Activated naive CD4-positive, alpha-beta T cell treated with anti-CD3 and anti-CD28 coated beads, Interleukin-2, amount 50 U/mL, for 24 hours (primary cell): ENCODE measurements at regions not wholly inside any gene's neighbourhood (a gene's known extent, or its start where the extent isn't known, plus 50 kb on each side); places are given as distances from the start of the nearest gene placed in this dataset.
"Not testable (repeated sequence)": the region's sequence is repeated elsewhere in the genome, so short reads cannot be mapped to it uniquely, and the experiment has no call there.

ENCODE experiments used
- H3K27ac Mint-ChIP-seq: one replicate; pipeline ENCODE4 v1.8.0; 2021; ENCODE audit warnings: mild to moderate bottlenecking, mixed read lengths
- H3K27me3 Mint-ChIP-seq: one replicate; pipeline ENCODE4 v1.8.0; 2021; ENCODE audit warnings: mixed read lengths
- H3K36me3 Mint-ChIP-seq: one replicate; pipeline ENCODE4 v1.8.0; 2021; ENCODE audit warnings: mixed read lengths
- H3K4me1 Mint-ChIP-seq: one replicate; pipeline ENCODE4 v1.8.0; 2021; ENCODE audit warnings: mixed read lengths
- H3K4me3 Mint-ChIP-seq: one replicate; pipeline ENCODE4 v1.8.0; 2021; ENCODE audit warnings: mild to moderate bottlenecking, mixed read lengths
- H3K9me3 Mint-ChIP-seq: one replicate; pipeline ENCODE4 v1.8.0; 2021; ENCODE audit warnings: mixed read lengths

- no peaks in the 10 kb centered on the region for H3K9me3 Mint-ChIP-seq
- H3K27ac Mint-ChIP-seq = no peak overlapping the region
- H3K27me3 Mint-ChIP-seq = peaks cover 1% of the 10 kb centered on the region
Measured at GRCh38 chr3:66816090-66816761, 181.9 kb upstream of the KBTBD8 start.

GRCh38 chr3:66817951-66818557, 180.1 kb upstream of the KBTBD8 start:
- no peaks in the 10 kb centered on the region for H3K9me3 Mint-ChIP-seq
- H3K27me3 Mint-ChIP-seq = peaks cover 1% of the 10 kb centered on the region
- H3K27ac Mint-ChIP-seq = no peak overlapping the region
- no peaks in the 10 kb centered on the region for H3K36me3 Mint-ChIP-seq
- no peaks in the 10 kb centered on the region for H3K4me1 Mint-ChIP-seq
- H3K4me3 Mint-ChIP-seq = no peak overlapping the region

More at GRCh38 chr3:66816090-66816761, 181.9 kb upstream of the KBTBD8 start:
- H3K4me3 Mint-ChIP-seq = no peak overlapping the region
- H3K4me1 Mint-ChIP-seq = no peaks in the 10 kb centered on the region
- H3K36me3 Mint-ChIP-seq = no peaks in the 10 kb centered on the region

DNA sequence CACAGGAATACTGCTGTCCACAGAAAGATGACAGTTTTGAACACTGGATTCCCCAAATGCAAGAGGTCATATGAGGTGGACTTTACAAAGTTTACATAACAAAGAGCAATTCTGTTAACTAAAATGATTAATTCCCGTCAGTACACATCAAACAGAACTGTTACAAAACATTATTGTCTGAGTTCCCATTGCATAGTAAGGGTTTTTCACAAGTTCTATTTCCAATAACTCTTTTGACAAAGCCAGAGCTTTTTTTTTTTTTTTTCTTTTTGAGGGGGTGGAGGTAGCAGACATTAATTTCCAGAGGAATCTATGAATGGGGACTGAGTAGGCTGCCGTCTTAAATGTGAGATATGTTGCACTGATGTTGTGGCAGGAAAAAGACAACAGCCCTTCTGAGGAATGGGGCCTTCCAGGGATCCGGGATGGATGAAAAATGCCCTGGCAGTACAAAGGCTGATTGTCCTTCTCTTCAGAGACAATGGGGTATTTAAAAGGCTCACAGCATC, 178.1 kb upstream of the KBTBD8 start:
- no peaks in the 10 kb centered on the region for H3K36me3 Mint-ChIP-seq
- no peaks in the 10 kb centered on the region for H3K9me3 Mint-ChIP-seq
- H3K4me1 Mint-ChIP-seq = no peaks in the 10 kb centered on the region
- no peak overlapping the region for H3K27ac Mint-ChIP-seq
- peaks cover 1% of the 10 kb centered on the region for H3K27me3 Mint-ChIP-seq
- no peak overlapping the region for H3K4me3 Mint-ChIP-seq

GRCh38 chr3:66822186-66823008, 175.7 kb upstream of the KBTBD8 start:
- Mint-ChIP-seq H3K9me3 (no peaks in the 10 kb centered on the region), H3K4me1 (no peaks in the 10 kb centered on the region), H3K27me3 (peaks cover 1% of the 10 kb centered on the region), H3K27ac (no peak overlapping the region), H3K4me3 (no peak overlapping the region), H3K36me3 (no peaks in the 10 kb centered on the region)

- H3K27ac Mint-ChIP-seq = no peak overlapping the region
- peaks cover 1% of the 10 kb centered on the region for H3K27me3 Mint-ChIP-seq
- no peaks in the 10 kb centered on the region for H3K4me1 Mint-ChIP-seq
- no peaks in the 10 kb centered on the region for H3K9me3 Mint-ChIP-seq
- no peaks in the 10 kb centered on the region for H3K36me3 Mint-ChIP-seq
- H3K4me3 Mint-ChIP-seq = no peak overlapping the region
Measured at GRCh38 chr3:66823009-66823397, 175.1 kb upstream of the KBTBD8 start.

DNA sequence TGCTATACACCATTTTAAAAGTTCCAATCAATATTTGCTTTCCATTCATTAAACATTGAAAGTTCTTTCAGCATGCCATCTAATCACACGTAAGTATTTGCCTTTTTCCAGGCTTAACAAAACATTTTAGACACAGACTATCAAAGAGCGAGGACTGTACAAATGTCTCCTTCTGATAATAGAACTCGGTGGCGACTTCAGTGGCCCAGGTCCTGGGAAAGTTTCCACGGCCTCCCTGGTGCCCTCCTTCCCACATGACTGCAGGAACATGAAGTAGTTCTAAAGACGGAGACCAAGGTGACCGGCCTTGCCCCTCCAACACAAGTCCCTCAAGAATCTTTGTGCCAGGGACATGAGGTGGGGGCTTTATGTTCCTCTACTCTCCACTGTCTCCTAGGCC, 174.6 kb upstream of the KBTBD8 start:
- no peaks in the 10 kb centered on the region for H3K9me3 Mint-ChIP-seq
- no peaks in the 10 kb centered on the region for H3K4me1 Mint-ChIP-seq
- H3K4me3 Mint-ChIP-seq = no peak overlapping the region
- peaks cover 1% of the 10 kb centered on the region for H3K27me3 Mint-ChIP-seq
- no peak overlapping the region for H3K27ac Mint-ChIP-seq
- H3K36me3 Mint-ChIP-seq = no peaks in the 10 kb centered on the region

DNA sequence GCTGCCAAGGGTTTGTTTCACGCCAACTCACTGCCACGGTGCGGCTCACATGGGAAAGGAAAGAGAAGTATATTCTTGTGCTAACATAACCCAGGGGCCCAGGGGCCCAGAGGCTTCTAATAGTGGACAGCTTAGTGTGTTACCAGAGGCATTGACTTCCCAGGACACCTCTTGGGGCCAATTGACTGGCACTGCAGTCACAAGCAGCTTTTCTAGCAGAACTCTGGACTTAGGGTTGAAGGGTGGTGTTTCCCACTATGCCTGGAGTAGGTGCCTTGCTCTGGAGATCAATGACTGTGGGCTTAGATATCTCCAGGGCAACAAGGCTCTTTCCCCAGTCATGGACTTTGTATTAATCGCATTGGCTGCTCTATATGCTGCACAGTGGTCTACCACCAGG, 172.7 kb upstream of the KBTBD8 start:
- Mint-ChIP-seq H3K27me3 (peaks cover 1% of the 10 kb centered on the region), H3K9me3 (no peaks in the 10 kb centered on the region), H3K27ac (no peak overlapping the region), H3K4me1 (no peaks in the 10 kb centered on the region), H3K4me3 (no peak overlapping the region), H3K36me3 (no peaks in the 10 kb centered on the region)

- Mint-ChIP-seq H3K4me1 (no peaks in the 10 kb centered on the region), H3K36me3 (no peaks in the 10 kb centered on the region), H3K27me3 (peaks cover 3% of the 10 kb centered on the region), H3K27ac (no peak overlapping the region), H3K9me3 (no peaks in the 10 kb centered on the region), H3K4me3 (no peak overlapping the region)
Measured at GRCh38 chr3:66827726-66828125, 170.4 kb upstream of the KBTBD8 start.

GRCh38 chr3:66828303-66828702, 169.8 kb upstream of the KBTBD8 start:
- H3K9me3 Mint-ChIP-seq = no peaks in the 10 kb centered on the region
- H3K36me3 Mint-ChIP-seq = no peaks in the 10 kb centered on the region
- H3K4me1 Mint-ChIP-seq = no peaks in the 10 kb centered on the region
- H3K4me3 Mint-ChIP-seq = no peak overlapping the region
- H3K27ac Mint-ChIP-seq = no peak overlapping the region
- H3K27me3 Mint-ChIP-seq = peaks cover 3% of the 10 kb centered on the region

DNA sequence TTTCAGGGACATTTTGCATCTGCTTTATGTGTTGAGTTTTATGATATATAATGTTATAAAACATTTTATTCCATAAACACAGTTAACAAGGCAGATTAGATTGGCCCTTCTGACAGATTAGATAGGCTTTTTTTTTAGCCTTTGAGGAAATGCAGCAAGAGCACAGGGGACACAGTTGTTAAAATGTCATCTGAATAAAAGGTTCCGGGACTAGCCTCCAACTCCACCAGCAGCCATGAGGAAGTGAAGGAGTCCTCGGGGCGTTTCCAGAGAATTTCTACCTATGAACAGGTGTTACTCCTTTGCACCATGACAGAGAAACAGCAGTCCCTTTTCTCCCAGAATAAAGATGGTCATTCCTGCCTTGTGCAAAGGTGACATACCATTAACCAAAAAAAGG, 167.8 kb upstream of the KBTBD8 start:
- Mint-ChIP-seq H3K4me1 (no peaks in the 10 kb centered on the region), H3K27me3 (peaks cover 9% of the 10 kb centered on the region), H3K9me3 (no peaks in the 10 kb centered on the region), H3K27ac (no peak overlapping the region), H3K4me3 (no peak overlapping the region), H3K36me3 (no peaks in the 10 kb centered on the region)

GRCh38 chr3:66831931-66832330, 166.2 kb upstream of the KBTBD8 start:
- no peaks in the 10 kb centered on the region for H3K9me3 Mint-ChIP-seq
- H3K36me3 Mint-ChIP-seq = no peaks in the 10 kb centered on the region
- no peaks in the 10 kb centered on the region for H3K4me1 Mint-ChIP-seq
- H3K4me3 Mint-ChIP-seq = no peak overlapping the region
- peaks cover 9% of the 10 kb centered on the region for H3K27me3 Mint-ChIP-seq
- H3K27ac Mint-ChIP-seq = no peak overlapping the region

DNA sequence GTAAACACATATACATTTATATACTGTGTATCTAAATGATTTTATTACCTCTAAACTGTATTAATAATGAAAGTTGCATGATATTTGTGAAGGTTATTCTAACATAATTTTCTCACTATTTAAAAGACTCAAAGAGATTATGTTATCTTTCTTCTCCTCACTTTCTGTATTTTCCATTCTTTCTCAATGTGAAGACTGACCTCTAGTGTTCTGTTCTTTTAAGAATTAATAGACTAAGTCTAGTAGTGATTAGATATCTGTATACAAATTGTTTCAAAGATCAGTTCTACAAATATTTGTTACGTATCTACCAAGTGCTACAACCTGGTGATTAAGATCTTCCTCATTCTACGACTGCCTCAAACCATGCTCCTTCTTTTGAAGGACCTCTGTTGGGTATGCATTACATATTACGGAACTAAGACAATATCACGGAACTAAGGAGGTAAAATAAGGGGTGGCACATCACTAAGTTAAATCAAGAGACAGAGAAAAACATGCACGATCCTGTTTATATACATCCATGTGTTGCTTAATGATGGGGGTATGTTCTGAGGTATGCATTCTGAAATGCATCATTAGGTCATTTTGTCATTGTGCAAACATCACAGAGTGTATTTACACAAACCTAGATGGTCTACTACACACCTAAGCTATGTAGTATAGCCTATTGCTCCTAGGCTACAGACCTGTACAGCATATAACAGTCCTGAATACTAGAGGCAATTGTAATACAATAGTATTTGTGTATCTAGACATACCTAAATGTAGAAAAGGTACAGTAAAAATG, 161.5 kb upstream of the KBTBD8 start:
- no peaks in the 10 kb centered on the region for H3K9me3 Mint-ChIP-seq
- H3K4me3 Mint-ChIP-seq = no peak overlapping the region
- H3K27me3 Mint-ChIP-seq = peaks cover 6% of the 10 kb centered on the region
- no peak overlapping the region for H3K27ac Mint-ChIP-seq
- H3K4me1 Mint-ChIP-seq = no peaks in the 10 kb centered on the region
- no peaks in the 10 kb centered on the region for H3K36me3 Mint-ChIP-seq

DNA sequence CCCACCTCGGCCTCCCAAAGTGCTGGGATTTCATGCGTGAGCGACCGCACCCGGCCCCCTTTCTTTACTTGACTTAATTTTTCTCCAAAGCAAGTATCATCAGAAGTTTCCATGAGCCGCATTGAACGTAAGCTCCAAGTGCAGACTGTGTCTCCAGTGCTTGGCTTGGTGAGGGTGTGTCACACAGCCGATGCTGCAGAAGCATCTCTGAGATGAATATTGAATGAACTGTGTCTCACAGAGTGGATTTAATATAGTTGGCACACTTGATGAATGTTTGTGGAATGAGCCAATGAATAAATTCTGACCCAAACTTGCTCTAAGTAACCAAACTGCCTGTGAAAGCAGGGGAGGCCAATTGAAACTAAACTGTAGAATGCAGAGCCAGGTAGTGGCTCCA, 159.4 kb upstream of the KBTBD8 start:
- Mint-ChIP-seq H3K4me3 (no peak overlapping the region), H3K27me3 (peaks cover 2% of the 10 kb centered on the region), H3K9me3 (no peaks in the 10 kb centered on the region), H3K4me1 (no peaks in the 10 kb centered on the region), H3K36me3 (no peaks in the 10 kb centered on the region), H3K27ac (no peak overlapping the region)

DNA sequence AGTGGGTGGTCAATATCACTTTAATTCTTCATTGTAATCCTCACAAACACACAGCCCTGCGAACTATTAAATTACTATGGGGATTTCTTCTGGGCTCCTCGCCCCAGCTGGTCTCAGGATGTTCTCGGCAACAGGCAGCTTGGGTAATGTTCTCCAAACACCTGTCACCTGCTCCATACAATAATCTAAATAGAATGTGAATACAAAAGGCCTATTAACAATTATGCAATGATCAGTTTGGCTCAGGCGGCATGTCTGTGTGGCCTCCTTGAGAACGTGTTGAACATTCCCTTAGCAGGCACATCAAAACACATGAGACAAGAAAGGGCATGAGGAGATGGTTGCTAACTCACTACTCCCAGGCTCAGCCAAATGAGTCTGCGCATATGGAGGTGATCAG, 158.6 kb upstream of the KBTBD8 start:
- H3K9me3 Mint-ChIP-seq = peaks cover 5% of the 10 kb centered on the region
- H3K4me3 Mint-ChIP-seq = no peak overlapping the region
- H3K36me3 Mint-ChIP-seq = no peaks in the 10 kb centered on the region
- no peaks in the 10 kb centered on the region for H3K4me1 Mint-ChIP-seq
- no peak overlapping the region for H3K27ac Mint-ChIP-seq
- peaks cover 2% of the 10 kb centered on the region for H3K27me3 Mint-ChIP-seq

- not testable (repeated sequence) for H3K9me3 Mint-ChIP-seq, H3K27me3 Mint-ChIP-seq, H3K27ac Mint-ChIP-seq, H3K4me1 Mint-ChIP-seq, H3K36me3 Mint-ChIP-seq, H3K4me3 Mint-ChIP-seq
Measured at GRCh38 chr3:66842761-66843464, 155.2 kb upstream of the KBTBD8 start.
